GM19239 (cell line): ENCODE measurements at regions not wholly inside any gene's neighbourhood (a gene's known extent, or its start where the extent isn't known, plus 50 kb on each side); places are given as distances from the start of the nearest gene placed in this dataset.

Source experiments
- DNase-seq: peaks from one replicate; pipeline ENCODE4 v3.0.0; 2011; ENCODE audit warnings: low spot score; ENCODE audit not compliant: insufficient read length
- FAIRE-seq: peaks from 2 replicates; lab custom pipeline; 2011; peaks lifted over from hg19 to GRCh38; lab: Jason Lieb, UNC

GRCh38 chr6:62672989-62673388 lies 387.0 kb upstream of the KHDRBS2 start:
- FAIRE-seq: no peak
- DNase-seq: no peak

- FAIRE-seq: no peak
- DNase-seq: no peak
Observed at GRCh38 chr6:62670490-62671223, 384.6 kb upstream of the KHDRBS2 start.

DNA sequence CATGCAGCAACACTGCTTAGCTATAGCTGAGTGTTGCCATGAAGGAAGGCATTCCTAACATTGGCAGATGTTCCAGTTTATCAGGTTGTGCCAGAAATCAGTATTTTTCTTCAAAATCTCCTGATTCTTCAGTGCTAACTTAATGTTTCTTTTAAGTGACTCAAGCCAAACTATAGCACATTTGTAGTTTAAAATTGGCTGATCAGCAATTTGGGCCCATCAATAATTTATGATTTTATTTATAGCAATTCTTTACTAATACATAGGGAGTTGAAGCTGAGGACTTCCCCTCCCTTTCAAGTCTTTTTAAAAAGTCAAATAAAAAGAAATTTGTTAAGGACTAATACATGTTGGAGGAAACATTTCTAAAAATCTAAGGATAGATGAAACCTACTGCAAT lies 383.8 kb upstream of the KHDRBS2 start:
- FAIRE-seq: no peak
- DNase-seq: no peak

DNA sequence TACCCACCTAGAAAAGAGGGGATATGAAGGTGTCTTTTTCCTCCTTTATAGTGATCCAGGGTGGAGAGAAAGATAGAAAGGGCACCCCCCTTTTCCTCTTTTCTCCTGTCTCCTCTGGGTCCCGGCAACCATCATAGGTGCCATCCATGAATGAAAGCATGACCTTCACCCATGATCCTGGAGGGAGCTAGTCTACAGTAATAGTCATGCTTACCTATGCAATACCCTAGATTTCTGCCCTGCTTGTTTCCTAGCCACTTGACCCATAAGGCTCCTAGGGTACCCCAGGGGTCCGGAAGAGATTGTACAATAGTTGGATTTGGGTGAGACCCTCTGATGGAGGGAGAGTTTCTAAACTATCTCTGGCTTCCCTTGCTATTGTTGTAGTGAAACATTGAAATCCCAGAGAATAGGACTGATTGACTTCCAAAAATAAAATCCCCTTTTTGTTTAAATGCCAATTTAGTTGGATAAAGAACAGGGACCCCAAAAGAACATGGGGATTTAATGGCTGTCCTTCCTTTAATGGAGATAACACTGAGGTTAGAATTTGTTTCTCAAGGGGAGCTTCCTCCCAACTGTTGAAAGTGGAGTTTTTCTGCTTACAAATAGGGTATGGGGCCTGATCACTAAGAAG lies 366.8 kb upstream of the KHDRBS2 start:
- FAIRE-seq (no peak), DNase-seq (no peak)

DNA sequence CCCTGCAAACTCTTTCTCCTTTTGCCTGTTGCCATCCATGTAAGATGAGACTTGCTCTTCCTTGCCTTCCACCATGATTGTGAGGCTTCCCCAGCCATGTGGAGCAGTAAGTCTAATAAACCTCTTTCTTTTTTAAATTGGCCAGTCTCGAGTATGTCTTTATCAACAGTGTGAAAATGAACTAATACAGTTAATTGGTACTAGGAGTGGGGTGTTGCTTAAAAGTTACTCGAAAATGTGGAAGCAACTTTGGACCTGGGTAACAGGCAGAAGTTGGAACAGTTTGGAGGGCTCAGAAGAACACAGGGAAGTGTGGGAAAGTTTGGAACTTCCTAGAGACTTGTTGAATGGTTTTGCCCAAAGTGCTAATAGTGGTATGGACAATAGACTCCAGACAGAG lies 359.2 kb upstream of the KHDRBS2 start:
- no peak for FAIRE-seq

GRCh38 chr6:62640749-62641148 lies 354.7 kb upstream of the KHDRBS2 start:
- FAIRE-seq (no peak), DNase-seq (no peak)

More for the DNA sequence above, 359.2 kb upstream of the KHDRBS2 start:
- DNase-seq: no peak

DNA sequence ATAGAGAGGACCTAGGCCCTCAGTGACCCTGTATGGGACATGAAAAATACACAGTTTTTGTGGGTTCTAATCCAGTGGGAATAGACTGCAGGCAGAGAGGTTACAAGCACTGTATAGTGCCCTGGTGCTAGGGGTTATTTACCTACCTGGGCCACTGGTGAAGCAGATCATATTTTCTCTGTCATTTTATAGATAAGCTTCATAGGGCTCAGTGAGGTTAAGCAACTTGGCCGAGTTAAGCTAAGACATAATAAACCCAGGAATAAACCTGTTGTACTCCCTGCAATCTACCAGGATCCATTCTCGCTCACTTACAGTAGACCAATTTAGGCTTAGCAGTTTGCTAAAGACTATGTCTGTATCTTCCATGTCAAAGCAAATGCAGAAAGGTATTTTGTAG lies 340.6 kb upstream of the KHDRBS2 start:
- FAIRE-seq (no peak), DNase-seq (no peak)

DNA sequence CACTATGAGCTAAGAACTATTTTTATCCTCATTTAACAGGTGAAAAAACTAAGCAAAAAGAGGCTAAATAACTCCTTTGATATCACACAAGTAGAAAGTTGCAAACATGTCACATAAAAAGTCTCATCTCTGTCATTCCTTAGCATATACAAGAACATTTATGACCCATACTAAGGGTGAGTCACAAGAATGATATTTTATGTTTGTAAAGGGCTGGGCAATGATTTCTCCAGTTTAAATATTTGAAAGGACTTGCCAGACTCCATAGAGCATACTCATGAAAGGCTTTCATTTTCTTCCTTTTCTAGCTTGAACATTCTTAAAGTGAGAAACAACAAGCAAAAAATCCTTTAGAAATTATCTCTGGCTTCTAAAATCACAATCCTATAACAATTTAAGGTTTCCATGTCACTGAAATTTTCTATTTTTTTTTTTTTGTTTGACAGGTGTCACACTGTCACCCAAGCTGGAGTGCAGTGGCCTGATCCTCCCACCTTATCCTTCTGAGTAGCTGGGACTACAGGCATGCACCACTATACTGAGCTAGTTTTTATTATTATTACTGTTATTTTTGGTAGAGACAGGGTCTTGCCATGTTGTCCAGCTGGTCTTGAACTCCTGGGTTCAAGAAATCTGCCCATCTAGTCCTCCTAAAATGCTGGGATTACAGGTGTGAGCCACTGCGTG lies 338.0 kb upstream of the KHDRBS2 start:
- no peak for DNase-seq
- FAIRE-seq: no peak

- no peak for DNase-seq
- no peak for FAIRE-seq
Observed at GRCh38 chr6:62615366-62616015, 329.5 kb upstream of the KHDRBS2 start.

GRCh38 chr6:62614442-62614841 lies 328.4 kb upstream of the KHDRBS2 start:
- DNase-seq: no peak
- no peak for FAIRE-seq

DNA sequence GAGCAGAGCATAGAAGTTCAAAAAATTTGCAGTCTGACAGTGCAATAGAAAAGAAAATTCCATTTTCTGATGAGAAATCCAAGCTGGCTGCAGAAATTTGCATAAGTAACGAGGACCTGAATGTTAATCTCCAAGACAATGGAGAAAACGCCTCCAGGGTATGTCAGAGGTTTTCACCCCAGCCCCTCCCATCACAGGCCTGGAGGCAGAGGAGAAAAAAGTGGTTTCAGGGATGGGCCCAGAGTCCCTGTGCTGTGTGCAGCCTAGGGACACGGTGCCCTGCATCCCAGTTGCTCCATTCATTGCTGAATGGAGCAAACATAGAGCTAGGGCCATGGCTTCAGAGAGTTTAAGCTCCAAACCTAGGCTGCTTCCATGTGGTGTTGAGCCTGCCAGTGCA lies 327.9 kb upstream of the KHDRBS2 start:
- no peak for FAIRE-seq

DNA sequence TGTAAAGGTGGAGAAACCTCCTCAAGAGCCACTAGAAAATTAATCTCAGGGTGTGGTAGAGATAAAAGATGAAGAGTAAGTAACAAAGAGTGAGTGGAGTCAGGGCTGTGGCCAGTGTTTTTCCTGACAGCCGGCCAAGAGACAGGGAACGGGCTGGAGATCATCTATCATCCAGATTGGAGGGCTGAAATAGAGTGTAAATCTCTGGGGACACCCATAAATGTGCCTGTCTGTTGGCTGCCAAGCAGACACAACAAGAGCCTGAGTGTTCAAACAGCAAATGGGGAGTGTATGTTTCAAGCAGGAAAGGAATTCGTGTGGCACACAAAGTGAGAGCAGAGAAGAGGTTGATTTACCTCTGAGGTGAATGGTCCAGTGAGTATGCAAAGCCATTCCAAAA lies 326.4 kb upstream of the KHDRBS2 start:
- FAIRE-seq: no peak
- no peak for DNase-seq

More for the DNA sequence above, 327.9 kb upstream of the KHDRBS2 start:
- DNase-seq: no peak

GRCh38 chr6:62570372-62570771 lies 284.3 kb upstream of the KHDRBS2 start:
- DNase-seq (no peak), FAIRE-seq (no peak)

- FAIRE-seq: no peak
Observed at GRCh38 chr6:62541502-62541901, 255.5 kb upstream of the KHDRBS2 start.

GRCh38 chr6:62530985-62531384 lies 245.0 kb upstream of the KHDRBS2 start:
- DNase-seq (no peak), FAIRE-seq (no peak)

More at GRCh38 chr6:62541502-62541901, 255.5 kb upstream of the KHDRBS2 start:
- no peak for DNase-seq

DNA sequence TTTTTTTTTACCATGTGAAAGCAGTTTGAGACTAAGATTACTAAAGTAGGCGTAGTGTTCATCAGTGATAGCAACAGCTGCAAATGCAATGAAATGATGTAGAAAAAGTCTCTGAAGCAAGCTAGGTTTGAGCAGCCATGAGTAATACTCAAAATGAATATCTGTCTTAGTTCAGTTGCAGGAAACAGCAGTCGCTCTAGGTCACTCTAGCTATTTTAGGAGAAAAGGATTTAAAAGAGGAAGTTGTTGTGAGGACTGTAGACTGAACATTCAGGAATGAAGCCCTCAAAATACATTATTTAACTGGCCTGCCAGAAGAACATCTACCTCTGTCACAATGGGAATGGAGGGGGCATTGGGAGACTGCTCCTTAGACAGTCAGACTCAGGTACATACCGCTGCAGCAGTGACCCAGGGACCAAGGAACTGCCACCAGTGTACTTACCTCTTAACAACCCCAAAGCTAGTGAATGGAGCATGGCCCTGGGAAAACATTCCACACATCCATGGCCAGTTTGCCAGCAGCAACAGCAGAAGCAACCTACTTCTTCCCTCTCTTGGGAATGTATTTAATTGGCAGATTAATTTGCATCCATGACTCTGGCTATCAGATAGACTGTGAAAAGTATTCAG lies 243.0 kb upstream of the KHDRBS2 start:
- no peak for DNase-seq
- FAIRE-seq: no peak

DNA sequence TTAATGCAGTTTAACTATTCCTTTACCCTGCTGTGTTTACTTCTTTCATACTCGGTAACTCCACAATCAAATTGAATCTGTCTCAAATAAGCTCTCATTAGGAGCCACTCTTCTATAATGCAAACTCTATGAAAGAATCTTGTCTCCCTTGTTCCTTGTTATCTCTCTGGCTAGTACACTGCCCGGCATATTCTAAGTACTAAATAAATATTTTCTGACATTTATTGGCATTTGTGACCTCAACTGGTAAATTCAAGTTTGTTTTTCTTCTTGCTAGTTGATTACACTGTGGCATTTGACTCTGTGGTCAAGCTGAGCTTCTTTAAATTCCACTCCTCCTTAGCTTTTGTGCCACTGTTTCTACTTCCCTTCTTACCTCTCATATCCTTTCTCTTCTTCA lies 237.6 kb upstream of the KHDRBS2 start:
- DNase-seq (no peak), FAIRE-seq (no peak)

- FAIRE-seq (no peak), DNase-seq (no peak)
Observed at GRCh38 chr6:62519574-62519973, 233.5 kb upstream of the KHDRBS2 start.

GRCh38 chr6:62516291-62517141 lies 230.5 kb upstream of the KHDRBS2 start:
- FAIRE-seq: no peak
- DNase-seq: no peak
